HepG2 (cell line): ENCODE measurements at regions not wholly inside any gene's neighbourhood (a gene's known extent, or its start where the extent isn't known, plus 50 kb on each side); places are given as distances from the start of the nearest gene placed in this dataset.

ENCODE experiments used
- ARNT2 ChIP-seq: sonication (generic); formaldehyde crosslinking; IDR thresholded peaks from 2 replicates; pipeline ENCODE4 v1.8.0; 2022; ENCODE audit warnings: mild to moderate bottlenecking, low read depth, missing genetic modification reagents, moderate library complexity
- GABPA ChIP-seq, 2 experiments: IDR thresholded peaks; 2 replicates each; pipeline ENCODE4 v1.6.1; 2011 to 2016; ENCODE audit warnings: low read depth in 2 of 2, low read length in 1 of 2, missing biosample characterization in 1 of 2, missing genetic modification characterization in 1 of 2
- MIER2 ChIP-seq: IDR thresholded peaks from 2 replicates; pipeline ENCODE4 v1.6.1; 2016; ENCODE audit warnings: missing biosample characterization, missing genetic modification reagents
- NCOA1 ChIP-seq: sonication (generic); formaldehyde crosslinking; IDR thresholded peaks from 2 replicates; pipeline ENCODE4 v1.9.0; 2021; ENCODE audit warnings: missing genetic modification reagents
- POLR2AphosphoS5 ChIP-seq: IDR thresholded peaks from 2 replicates; pipeline ENCODE4 v1.6.1; 2012; ENCODE audit warnings: low read depth, low read length
- ZBTB21 ChIP-seq: sonication (generic); formaldehyde crosslinking; IDR thresholded peaks from 2 replicates; pipeline ENCODE4 v1.4.0; 2020; ENCODE audit warnings: missing genetic modification reagents
- ZBTB7B ChIP-seq: sonication (generic); formaldehyde crosslinking; IDR thresholded peaks from 2 replicates; pipeline ENCODE4 v1.4.0; 2020; ENCODE audit warnings: missing genetic modification reagents
- ZFP62 ChIP-seq: sonication (generic); formaldehyde crosslinking; IDR thresholded peaks from 2 replicates; pipeline ENCODE4 v1.4.0; 2020; ENCODE audit warnings: missing genetic modification reagents
- ZIK1 ChIP-seq: sonication (generic); formaldehyde crosslinking; IDR thresholded peaks from 2 replicates; pipeline ENCODE4 v1.5.0; 2020; ENCODE audit warnings: mild to moderate bottlenecking, low read depth, missing genetic modification reagents, borderline replicate concordance
- ZNF207 ChIP-seq: fragments of 450-650 bp; IDR thresholded peaks from 2 replicates; pipeline ENCODE4 v1.6.1; 2016; ENCODE audit warnings: antibody characterized with exemption, borderline replicate concordance
- ZNF280B ChIP-seq: sonication (generic); formaldehyde crosslinking; IDR thresholded peaks from 2 replicates; pipeline ENCODE4 v1.5.0; 2020; ENCODE audit warnings: missing genetic modification reagents, mild to moderate bottlenecking, borderline replicate concordance
- ZNF510 ChIP-seq: sonication (generic); formaldehyde crosslinking; IDR thresholded peaks from 2 replicates; pipeline ENCODE4 v1.4.0; 2020; ENCODE audit warnings: low read depth, mild to moderate bottlenecking, missing genetic modification reagents
- TF ChIP-seq, protein P1 (sequence below): sonication (generic); formaldehyde crosslinking; IDR thresholded peaks from 2 replicates; pipeline ENCODE4 v1.8.0; 2022; ENCODE audit warnings: mild to moderate bottlenecking, missing genetic modification reagents; ENCODE audit not compliant: insufficient replicate concordance
- TF ChIP-seq, protein P2 (sequence below): IDR thresholded peaks from 2 replicates; pipeline ENCODE4 v1.6.1; 2018; ENCODE audit warnings: missing genetic modification reagents, mild to moderate bottlenecking, missing compliant biosample characterization
- TF ChIP-seq, protein P3 (sequence below): sonication (generic); formaldehyde crosslinking; IDR thresholded peaks from 2 replicates; pipeline ENCODE4 v1.4.0; 2020; ENCODE audit warnings: missing genetic modification reagents, borderline replicate concordance
- TF ChIP-seq, protein P4 (sequence below): IDR thresholded peaks from 2 replicates; pipeline ENCODE4 v1.6.1; 2012; ENCODE audit warnings: low read length, improper control_type of control experiment

- TF ChIP-seq ARNT2 (CRISPR knock-in tag), result peak; percentile 34; the same call in 1 of the 2 replicates
- no peak for TF ChIP-seq ZIK1 (CRISPR knock-in tag)
- no peak for TF ChIP-seq POLR2AphosphoS5
- TF ChIP-seq NCOA1, result no peak
- TF ChIP-seq ZNF280B, result no peak
- TF ChIP-seq ZNF510 (CRISPR knock-in tag), result no peak
- peak; percentile 48; the same call in 1 of the 2 replicates for TF ChIP-seq ZBTB7B (CRISPR knock-in tag)
- TF ChIP-seq ZFP62 (CRISPR knock-in tag), result no peak
- TF ChIP-seq, protein P1, sequence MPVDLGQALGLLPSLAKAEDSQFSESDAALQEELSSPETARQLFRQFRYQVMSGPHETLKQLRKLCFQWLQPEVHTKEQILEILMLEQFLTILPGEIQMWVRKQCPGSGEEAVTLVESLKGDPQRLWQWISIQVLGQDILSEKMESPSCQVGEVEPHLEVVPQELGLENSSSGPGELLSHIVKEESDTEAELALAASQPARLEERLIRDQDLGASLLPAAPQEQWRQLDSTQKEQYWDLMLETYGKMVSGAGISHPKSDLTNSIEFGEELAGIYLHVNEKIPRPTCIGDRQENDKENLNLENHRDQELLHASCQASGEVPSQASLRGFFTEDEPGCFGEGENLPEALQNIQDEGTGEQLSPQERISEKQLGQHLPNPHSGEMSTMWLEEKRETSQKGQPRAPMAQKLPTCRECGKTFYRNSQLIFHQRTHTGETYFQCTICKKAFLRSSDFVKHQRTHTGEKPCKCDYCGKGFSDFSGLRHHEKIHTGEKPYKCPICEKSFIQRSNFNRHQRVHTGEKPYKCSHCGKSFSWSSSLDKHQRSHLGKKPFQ, result no peak
- TF ChIP-seq MIER2 (CRISPR knock-in tag), result 0 out of 2 replicates have a peak, but pooled peaks have one; percentile 30
- no peak for TF ChIP-seq GABPA (IDR thresholded peaks at IDR 0.05; ENCODE audit: low read depth, low read length)
- TF ChIP-seq GABPA (CRISPR knock-in tag; IDR thresholded peaks at IDR 0.05; ENCODE audit: low read depth), result no peak
- TF ChIP-seq, protein P2, sequence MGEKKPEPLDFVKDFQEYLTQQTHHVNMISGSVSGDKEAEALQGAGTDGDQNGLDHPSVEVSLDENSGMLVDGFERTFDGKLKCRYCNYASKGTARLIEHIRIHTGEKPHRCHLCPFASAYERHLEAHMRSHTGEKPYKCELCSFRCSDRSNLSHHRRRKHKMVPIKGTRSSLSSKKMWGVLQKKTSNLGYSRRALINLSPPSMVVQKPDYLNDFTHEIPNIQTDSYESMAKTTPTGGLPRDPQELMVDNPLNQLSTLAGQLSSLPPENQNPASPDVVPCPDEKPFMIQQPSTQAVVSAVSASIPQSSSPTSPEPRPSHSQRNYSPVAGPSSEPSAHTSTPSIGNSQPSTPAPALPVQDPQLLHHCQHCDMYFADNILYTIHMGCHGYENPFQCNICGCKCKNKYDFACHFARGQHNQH (CRISPR knock-in tag), result peak; percentile 57; the same call in 1 of the 2 replicates
- TF ChIP-seq ZBTB21 (CRISPR knock-in tag), result no peak
- TF ChIP-seq, protein P3, sequence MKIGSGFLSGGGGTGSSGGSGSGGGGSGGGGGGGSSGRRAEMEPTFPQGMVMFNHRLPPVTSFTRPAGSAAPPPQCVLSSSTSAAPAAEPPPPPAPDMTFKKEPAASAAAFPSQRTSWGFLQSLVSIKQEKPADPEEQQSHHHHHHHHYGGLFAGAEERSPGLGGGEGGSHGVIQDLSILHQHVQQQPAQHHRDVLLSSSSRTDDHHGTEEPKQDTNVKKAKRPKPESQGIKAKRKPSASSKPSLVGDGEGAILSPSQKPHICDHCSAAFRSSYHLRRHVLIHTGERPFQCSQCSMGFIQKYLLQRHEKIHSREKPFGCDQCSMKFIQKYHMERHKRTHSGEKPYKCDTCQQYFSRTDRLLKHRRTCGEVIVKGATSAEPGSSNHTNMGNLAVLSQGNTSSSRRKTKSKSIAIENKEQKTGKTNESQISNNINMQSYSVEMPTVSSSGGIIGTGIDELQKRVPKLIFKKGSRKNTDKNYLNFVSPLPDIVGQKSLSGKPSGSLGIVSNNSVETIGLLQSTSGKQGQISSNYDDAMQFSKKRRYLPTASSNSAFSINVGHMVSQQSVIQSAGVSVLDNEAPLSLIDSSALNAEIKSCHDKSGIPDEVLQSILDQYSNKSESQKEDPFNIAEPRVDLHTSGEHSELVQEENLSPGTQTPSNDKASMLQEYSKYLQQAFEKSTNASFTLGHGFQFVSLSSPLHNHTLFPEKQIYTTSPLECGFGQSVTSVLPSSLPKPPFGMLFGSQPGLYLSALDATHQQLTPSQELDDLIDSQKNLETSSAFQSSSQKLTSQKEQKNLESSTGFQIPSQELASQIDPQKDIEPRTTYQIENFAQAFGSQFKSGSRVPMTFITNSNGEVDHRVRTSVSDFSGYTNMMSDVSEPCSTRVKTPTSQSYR (CRISPR knock-in tag), result peak; percentile 29; the same call in 1 of the 2 replicates
- TF ChIP-seq, protein P4, sequence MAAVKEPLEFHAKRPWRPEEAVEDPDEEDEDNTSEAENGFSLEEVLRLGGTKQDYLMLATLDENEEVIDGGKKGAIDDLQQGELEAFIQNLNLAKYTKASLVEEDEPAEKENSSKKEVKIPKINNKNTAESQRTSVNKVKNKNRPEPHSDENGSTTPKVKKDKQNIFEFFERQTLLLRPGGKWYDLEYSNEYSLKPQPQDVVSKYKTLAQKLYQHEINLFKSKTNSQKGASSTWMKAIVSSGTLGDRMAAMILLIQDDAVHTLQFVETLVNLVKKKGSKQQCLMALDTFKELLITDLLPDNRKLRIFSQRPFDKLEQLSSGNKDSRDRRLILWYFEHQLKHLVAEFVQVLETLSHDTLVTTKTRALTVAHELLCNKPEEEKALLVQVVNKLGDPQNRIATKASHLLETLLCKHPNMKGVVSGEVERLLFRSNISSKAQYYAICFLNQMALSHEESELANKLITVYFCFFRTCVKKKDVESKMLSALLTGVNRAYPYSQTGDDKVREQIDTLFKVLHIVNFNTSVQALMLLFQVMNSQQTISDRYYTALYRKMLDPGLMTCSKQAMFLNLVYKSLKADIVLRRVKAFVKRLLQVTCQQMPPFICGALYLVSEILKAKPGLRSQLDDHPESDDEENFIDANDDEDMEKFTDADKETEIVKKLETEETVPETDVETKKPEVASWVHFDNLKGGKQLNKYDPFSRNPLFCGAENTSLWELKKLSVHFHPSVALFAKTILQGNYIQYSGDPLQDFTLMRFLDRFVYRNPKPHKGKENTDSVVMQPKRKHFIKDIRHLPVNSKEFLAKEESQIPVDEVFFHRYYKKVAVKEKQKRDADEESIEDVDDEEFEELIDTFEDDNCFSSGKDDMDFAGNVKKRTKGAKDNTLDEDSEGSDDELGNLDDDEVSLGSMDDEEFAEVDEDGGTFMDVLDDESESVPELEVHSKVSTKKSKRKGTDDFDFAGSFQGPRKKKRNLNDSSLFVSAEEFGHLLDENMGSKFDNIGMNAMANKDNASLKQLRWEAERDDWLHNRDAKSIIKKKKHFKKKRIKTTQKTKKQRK, result no peak
- TF ChIP-seq ZNF207, result no peak
Measured at GRCh38 chr2:88321449-88322248, 130.8 kb downstream of the FOXI3 start (continued).
